NCI-H82 treated with DMSO at 0.1 percent for 48 hours (cell line): ENCODE measurements at regions not wholly inside any gene's neighbourhood (a gene's known extent, or its start where the extent isn't known, plus 50 kb on each side); places are given as distances from the start of the nearest gene placed in this dataset.

ENCODE experiments used
- DNase-seq: peaks from one replicate; lab custom pipeline; 2025; ENCODE audit not compliant: unreplicated experiment; lab: John Stamatoyannopoulos, UW

DNA sequence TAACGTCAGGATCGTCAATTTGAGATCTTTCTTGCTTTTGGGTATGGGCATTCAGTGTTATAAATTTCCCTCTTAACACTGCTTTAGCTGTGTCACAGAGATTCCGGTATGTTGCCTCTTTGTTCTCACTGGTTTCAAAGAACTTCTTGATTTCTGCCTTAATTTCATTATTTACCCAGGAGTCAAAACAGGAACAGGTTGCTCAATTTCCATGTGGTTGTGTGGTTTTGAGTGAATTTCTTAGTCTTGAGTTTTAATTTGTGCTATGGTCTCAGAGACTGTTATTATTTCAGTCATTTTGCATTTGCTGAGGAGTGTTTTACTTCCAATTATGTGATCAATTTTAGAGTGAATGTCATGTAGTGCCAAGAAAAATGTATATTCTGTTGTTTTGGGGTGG, 153.1 kb downstream of the PCDH17 start:
- DNase-seq: no peak

GRCh38 chr13:57787058-57787791, 155.7 kb downstream of the PCDH17 start:
- peak; percentile 100 for DNase-seq

- no peak for DNase-seq
These were observed 168.1 kb downstream of the PCDH17 start for GRCh38 chr13:57799624-57800023.

GRCh38 chr13:57813651-57814050, 182.1 kb downstream of the PCDH17 start:
- DNase-seq: peak; percentile 69

GRCh38 chr13:57815600-57815999, 184.1 kb downstream of the PCDH17 start:
- DNase-seq: no peak

- DNase-seq: no peak
These were observed 189.4 kb downstream of the PCDH17 start for GRCh38 chr13:57820924-57821323.

- no peak for DNase-seq
These were observed 192.2 kb downstream of the PCDH17 start for GRCh38 chr13:57823704-57824103.

DNA sequence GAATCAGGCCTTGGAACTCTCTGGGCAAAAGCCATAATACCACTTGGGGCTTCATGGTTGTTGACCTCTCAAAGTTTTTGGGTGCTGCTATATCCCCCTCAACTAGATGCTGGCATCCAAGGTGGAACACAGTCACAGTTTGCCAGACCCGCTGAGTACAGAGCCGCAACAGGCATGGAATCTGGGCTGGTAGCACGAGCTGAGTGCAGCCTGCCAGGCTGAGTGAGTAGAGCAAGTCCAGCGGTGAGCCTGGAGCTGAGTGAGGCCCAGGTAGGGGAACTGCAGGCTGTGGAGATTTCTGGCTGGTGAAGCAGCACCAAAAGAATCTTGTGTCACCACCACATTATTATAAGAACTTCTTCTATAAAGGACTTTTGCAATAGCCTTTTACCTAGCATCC, 192.6 kb downstream of the PCDH17 start:
- no peak for DNase-seq

- DNase-seq: no peak
These were observed 193.5 kb downstream of the PCDH17 start for GRCh38 chr13:57825066-57825465.

GRCh38 chr13:57829496-57829895, 198.0 kb downstream of the PCDH17 start:
- no peak for DNase-seq

DNA sequence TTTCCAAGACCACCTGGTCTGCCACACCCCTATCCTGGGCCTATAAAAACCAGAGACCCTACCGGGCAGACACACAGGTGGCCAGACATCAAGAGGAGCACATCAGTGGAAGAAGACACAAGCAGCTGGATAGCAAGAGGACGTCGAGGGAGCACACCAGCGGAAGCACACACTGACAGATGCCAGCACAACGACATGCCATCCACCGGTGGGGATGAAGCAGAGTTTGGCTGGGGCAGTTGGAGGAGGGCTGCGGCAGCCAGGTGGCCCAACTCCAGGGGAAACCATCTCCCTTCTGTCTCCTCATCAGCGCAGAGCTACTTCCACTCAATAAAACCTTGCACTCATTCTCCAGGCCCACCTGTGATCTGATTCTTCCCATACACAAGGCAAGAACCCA, 200.6 kb downstream of the PCDH17 start:
- no peak for DNase-seq

DNA sequence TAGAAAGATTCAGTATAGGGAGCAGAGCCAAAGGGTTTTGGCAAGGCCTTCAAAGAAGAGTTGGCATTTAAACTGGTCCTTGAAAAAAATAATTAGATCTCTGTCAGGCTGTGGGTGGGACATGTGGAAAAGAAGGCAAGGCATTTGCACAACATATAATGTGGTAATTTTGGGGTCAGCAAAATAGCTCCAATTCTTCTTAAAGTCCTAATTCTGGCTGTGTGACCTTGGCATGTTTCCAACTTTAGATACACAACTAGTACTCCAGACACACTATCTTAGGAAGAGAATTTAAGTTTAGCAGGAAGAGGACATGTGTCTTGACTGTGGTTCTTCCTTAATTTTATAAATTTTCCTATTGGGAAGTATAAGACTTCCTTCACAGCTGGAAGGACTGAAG, 206.3 kb downstream of the PCDH17 start:
- DNase-seq: no peak

DNA sequence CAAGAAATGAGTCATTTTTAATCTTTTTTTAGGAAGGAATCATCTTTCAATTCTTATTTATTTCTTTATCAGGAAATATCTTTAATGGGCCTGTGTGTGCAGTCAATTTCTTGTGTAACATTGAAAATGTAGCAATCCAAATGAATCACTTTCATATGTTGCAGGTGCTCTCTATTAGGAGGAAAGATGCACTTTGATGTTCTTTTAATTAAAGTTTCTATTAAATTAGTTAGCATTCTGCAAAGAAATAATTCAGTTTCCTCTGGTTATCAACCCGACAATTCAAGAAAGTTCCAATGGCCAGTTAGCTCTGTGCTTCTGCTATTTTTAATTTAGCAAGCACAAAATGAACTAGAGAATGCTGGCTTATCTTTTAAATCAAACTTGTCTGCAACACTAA, 212.0 kb downstream of the PCDH17 start:
- DNase-seq: no peak

- no peak for DNase-seq
These were observed 215.1 kb downstream of the PCDH17 start for GRCh38 chr13:57846600-57847173.

DNA sequence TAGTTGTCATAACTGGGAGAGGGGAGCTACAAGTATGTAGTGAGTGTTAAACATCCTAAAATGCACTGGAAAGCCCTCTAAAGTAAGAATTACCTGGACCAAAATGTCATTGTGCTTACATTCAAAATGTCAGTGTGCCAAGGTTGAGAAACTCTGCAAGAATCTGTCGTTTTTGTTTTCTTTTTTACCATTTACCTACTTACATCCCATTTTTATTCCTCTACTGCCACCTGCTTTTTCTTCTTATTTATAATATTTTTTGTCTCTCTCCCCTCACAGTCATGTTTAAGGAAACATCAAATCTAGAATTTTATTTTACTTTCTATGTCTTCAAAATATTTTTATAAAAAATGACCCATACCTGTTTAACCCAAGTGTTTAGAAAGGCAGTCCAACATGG, 226.4 kb downstream of the PCDH17 start:
- no peak for DNase-seq

DNA sequence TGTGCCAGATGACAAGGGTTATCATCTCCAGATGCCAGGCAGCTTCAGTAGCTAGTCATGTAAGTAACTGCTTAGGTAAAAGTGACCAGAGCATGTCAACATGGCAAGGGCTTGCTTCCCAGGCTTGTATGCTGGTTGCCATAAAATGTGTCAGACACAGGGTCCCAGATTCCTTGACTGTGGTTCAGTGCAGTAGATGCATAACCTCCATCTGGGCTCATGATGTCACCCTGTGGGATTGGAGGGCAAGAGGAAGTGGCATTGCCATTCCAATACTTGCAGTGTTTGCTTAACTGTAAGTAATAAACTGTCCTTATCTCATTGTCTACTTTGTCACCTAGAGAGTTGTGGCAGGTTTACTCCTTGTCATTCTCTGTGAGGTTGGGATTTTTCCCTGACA, 226.8 kb downstream of the PCDH17 start:
- no peak for DNase-seq

GRCh38 chr13:57862879-57863278, 231.3 kb downstream of the PCDH17 start:
- no peak for DNase-seq

- DNase-seq: no peak
These were observed 234.2 kb downstream of the PCDH17 start for GRCh38 chr13:57865600-57866294.

DNA sequence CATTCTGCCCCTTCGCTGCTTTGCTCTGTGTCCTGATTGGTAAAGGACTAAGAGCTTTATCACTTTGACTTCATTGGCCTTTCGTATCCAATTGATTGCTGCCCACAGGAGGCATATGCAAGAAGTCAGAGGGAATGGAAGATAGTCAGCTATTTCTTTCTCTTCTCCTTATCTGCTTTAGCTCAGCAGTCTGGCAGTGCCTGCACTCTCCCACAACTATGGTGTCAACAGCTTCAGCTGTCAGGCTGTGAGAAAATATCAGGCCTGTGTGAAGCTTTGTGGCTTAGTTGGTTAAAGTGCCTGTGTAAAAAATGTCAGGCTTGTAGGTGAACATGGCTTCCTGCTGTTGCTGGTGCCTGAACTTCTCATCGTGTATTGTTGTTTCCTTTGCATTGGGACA, 243.0 kb downstream of the PCDH17 start:
- no peak for DNase-seq

DNA sequence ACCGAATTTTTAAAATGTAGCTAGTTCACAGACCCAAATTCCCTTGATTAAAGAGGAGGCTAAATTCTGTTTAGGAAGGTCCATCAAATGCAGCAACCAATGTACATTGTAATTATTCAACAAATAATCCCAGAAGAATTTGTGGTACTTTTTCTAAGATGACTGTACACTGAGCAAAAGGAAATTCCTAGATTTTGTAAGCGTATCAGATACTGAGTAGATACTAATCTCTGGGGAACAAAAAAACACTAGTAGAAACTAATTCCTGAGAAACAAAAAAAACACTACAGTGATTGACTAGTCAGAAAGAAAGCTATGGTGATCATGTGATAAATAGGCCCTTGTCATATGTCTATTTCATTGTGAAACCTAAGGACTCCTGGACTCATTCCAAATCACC, 246.1 kb downstream of the PCDH17 start:
- DNase-seq: no peak

DNA sequence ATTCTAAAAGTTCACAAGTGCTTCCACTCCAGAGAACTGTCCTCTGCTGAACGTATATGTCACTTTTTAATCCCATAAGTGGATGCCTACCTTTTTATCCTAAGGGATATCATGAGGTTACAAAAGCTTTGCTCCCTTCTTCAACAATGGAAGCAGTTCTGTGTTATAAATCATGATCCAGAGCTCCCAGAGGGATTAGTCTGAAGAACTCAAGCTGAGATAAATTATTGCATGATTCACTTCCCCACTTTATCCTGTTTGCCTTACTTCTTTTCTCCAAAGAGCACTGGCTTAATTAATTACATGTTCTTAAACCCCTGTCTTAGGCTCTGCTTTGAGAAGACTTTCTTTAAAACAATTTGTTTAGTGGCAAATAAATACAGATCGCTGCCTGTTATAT, 246.7 kb downstream of the PCDH17 start:
- peak; percentile 93 for DNase-seq

DNA sequence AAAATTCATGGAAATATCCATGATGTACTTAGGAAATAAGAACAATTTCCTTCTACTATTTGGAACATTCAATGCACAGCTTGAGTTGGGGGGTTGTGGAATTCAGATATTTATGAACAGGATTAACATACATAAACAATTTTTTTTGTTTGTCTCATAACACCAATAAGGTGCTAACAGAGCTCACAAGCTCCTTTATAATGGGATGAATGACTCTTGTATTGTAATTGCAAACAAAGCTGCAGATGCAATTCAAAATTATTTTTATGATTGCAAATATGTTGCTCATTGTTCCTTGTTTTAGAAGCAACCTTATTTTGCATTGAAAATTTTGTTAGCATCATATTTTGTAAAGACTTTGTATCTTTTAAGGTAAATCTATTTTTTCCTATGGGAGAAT, 265.7 kb downstream of the PCDH17 start:
- no peak for DNase-seq
